ENCODE measurements at regions not wholly inside any gene's neighbourhood (a gene's known extent, or its start where the extent isn't known, plus 50 kb on each side); places are given as distances from the start of the nearest gene placed in this dataset.
"Not testable (repeated sequence)": the region's sequence is repeated elsewhere in the genome, so short reads cannot be mapped to it uniquely, and the experiment has no call there.

GRCh38 chr7:140283472-140283871 lies 106.7 kb upstream of the KDM7A start:
- no peak for DNase-seq

- no peak for DNase-seq
Observed at GRCh38 chr7:140281960-140282359, 105.2 kb upstream of the KDM7A start.

DNA sequence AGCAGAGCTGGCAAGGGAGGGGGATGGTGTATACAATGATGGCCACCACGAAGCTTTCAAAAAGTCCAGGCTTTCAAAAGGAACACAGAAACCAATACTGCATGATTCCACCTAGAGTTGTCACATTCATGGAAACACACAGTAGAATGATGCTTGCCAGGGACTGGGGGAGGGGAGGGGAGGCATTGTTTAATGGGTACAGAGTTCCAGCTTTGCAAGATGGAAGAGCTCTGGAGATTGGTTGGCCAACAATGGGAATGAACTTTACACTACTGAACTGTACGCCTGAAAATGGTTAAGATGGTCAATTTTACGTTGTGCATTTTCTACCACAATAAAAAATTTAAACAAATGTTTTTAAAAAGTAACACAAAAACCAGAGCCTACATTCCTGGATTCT lies 104.5 kb upstream of the KDM7A start:
- DNase-seq: no peak

- DNase-seq: no peak
Observed at GRCh38 chr7:140276001-140276400, 99.2 kb upstream of the KDM7A start.

- DNase-seq: no peak
Observed at GRCh38 chr7:140275069-140275965, 98.5 kb upstream of the KDM7A start.

DNA sequence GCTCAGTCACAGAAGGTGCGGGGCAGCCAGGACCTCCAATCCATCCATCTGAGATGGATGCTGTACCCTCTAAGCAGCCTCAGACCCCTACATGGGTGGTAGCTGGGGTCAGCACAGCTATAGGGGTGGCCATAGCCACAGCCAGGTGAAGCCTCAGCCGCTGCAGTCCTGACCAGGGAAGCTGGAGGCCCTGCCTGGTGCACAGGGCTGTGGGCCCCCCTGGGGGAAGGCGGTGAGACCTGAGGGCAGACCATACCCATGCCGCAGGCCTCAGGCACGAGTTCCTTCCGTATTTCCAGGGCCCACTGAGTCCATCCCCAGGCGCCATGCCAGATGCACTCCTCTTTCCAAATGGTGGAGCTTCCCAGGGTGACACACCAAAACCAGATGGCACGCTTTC lies 96.6 kb upstream of the KDM7A start:
- DNase-seq: no peak

GRCh38 chr7:140271643-140271968 lies 94.8 kb upstream of the KDM7A start:
- not testable (repeated sequence) for DNase-seq

- peak; percentile 8 for DNase-seq
Observed at GRCh38 chr7:140269004-140269638, 92.3 kb upstream of the KDM7A start.

DNA sequence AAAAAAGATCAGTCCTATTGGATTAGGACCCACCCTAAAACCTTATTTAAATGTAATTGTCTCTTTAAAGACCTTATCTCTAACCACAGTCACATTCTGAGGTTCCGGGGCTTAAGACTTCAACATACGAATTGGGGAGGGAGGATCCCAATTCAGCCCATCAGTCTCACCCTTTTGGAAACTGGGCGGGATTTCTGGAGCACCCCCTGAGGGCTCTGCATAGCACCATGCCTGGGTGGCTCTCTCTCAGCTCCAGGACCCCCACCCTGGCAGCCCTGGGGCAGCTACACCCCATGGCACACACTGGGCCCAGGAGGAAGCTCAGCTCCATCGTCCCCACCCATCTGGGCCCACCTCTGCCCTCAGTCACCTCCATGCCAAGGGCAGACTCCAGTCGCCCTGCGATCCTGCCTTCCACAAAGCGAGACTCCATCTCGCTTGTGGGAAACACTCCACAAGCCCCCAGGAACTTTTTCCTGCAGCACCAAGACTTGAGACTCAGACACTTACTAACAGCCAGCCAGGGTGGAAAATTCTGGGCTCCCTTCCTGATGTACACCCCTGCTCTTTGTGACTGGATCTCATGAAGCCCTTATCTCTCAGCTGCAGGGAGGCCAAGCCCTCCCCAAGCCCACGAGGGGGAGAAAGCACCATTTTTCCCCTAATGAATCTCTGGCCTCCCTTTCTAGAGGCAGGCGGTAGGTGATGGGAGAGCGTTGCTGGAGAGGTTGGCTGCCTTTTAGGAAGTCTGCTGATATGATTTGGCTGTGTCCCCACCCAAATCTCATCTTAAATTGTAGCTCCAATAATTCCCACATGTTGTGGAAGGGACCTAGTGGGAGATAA lies 90.8 kb upstream of the KDM7A start:
- no peak for DNase-seq

DNA sequence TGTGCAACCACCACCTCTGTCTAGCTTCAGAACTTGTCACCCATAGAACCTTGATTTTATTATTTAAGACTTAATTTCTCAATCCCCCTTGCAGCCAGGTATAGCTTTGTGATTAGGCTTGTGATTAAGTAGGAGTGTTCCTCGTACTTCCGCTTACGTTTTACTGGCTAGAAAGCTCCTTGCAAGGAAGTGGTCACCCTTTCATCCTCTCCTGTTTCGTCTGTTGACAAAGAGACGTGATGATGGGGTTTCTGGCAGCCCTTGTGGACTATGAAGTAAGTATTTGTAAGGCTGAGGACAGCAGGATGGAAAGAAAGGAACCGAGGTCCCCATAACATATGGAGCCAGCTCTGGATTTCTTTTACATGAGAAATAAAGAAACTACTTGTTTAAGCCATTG lies 86.5 kb upstream of the KDM7A start:
- peak; percentile 71 for DNase-seq

DNA sequence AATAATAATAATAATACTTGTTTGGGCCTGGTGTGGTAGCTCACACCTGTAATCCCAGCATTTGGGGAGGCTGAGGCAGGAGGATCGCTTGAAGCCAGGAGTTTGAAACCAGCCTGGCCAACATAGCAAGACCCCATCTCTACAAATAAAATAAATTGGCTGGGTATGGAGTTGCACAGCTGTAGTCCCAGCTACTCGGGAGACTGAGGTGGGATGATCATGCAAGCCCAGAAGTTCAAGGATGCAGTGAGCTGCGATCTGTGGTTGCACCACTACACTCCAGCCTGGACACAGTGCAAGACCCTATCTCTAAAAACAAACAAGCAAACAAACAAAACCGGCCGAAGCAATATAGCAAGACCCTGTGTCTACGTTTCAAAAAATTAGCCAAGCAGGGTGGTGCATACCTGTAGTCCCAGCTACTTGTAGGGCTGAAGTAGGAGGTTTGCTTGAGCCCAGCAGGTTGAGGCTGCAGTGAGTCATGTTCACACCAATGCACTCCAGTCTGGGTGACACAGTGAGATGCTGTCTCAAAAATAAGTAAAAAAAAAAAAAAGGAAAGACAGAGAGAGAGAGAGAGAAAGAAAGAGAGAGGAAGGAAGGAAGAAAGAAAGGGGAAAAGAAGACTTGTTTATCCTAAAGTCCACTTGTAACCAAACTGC lies 85.6 kb upstream of the KDM7A start:
- DNase-seq: no peak

GRCh38 chr7:140261522-140261921 lies 84.7 kb upstream of the KDM7A start:
- no peak for DNase-seq

DNA sequence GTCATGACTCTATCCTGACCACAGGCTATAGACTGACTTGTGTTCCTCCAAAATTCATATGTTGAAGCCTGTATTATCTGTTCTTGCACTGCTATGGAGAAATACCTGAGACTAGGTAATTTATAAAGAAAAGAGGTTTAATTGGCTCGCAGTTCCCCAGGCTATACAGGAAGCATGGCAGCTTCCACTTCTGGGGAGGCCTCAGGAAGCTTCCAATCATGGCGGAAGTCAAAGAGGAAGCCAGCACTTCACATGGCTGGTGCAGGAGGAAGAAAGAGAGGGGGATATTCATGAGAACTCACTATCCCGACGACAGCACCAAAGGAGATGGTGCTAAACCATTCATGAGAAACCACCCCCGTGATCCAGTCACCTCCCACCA lies 84.3 kb upstream of the KDM7A start:
- DNase-seq: no peak

- no peak for DNase-seq
Observed at GRCh38 chr7:140260352-140261104, 83.7 kb upstream of the KDM7A start.

DNA sequence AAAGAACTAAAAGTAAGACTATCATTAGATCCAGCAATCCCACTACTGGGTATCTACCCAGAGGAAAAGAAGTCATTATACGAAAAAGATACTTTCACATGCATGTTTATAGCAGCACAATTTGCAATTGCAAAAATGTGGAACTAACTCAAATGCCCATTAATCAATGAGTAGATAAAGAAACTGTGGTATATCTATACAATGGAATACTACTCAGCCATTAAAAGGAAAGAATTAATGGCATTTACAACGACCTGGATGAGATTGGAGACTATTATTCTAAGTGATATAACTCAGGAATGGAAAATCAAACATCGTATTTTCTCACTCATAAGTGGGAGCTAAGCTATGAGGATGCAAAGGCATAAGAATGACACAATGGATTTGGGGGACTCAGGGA lies 80.5 kb upstream of the KDM7A start:
- DNase-seq: not testable (repeated sequence)

- not testable (repeated sequence) for DNase-seq
Observed at GRCh38 chr7:140254976-140255375, 78.2 kb upstream of the KDM7A start.

DNA sequence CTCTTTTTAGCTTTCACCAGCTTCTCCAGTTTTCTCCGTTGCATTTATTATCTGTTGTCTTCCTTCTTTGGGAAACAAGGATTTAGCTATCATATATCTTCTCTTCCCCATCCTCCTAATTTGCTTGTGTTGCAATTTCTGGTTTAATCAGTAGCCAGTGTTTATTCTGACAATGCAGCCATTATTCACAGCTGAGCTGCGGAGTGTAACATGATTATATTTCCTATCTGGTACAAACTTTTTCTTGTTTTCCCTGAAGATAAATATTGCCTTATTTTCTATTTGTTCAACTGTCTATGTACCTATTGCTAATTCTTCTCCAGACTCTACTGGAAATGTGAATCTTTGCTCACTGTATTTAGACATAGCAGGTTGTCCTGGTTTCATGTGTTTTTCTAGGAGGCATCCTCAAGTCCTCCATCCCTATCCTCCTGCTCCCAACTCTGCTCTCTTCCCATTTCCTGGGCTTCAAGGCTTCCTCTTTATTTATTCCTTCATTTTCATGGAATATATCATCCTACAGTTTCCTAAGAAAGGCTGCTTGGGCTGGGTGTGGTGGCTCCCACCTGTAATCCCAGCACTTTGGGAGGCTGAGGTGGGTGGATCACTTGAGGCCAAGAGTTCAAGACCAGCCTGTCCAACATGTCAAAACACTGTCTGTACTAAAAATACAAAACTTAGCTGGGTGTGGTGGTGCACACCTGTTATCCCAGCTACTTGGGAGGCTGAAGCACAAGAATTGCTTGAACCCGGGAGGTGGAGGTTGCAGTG lies 72.4 kb upstream of the KDM7A start:
- DNase-seq: no peak

DNA sequence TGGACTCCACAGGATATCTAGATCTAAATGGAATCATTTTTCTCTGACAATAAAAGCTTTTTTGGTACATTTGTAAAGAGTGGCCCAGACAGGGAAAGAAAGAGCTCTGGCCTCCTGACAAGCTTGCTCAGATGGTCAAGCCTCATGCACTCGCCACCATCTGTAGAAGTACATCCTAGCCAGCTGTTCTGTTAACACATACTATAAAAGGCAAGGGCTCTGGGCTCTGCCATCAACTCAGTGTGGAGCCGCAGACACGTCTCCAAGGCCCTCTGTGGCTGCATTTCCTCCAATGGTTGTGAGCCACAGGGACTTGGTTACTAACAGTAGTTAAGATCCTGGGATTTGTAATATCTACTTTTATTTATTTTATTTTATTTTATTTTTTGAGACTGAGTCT lies 70.8 kb upstream of the KDM7A start:
- DNase-seq: no peak

DNA sequence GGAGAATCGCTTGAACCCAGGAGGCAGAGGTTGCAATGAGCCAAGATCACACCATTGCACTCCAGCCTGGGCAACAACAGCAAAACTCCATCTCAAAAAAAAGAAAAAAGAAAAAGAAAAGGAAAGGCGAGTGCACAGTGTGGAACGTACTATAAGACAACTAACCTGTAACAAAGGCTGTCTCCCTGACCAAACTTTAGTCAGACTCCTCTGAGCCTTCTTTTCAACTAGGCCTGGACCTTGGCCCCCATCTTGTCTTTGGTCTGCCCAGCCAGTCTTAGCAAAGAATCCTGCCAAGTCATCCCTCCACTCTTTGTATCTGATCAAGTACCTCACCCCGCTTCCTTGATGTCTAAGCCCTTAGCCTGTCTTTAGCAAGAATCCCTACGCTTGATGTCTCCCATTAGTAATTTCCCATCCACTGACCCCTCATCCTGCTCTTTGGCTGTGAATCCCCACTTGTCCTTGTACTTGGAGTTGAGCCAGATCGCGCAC lies 68.9 kb upstream of the KDM7A start:
- DNase-seq: no peak

- DNase-seq: no peak
Observed at GRCh38 chr7:140242057-140243031, 65.6 kb upstream of the KDM7A start.

Data from CD4-positive, alpha-beta T cell treated with Interleukin-12 subunit alpha and Interleukin-12 subunit beta, for 1 hour (primary cell).